Activated CD4-positive, alpha-beta memory T cell treated with anti-CD3 and anti-CD28 coated beads, Interleukin-2, amount 10 ng/mL, durations not matched to agents 7 days and 5 days (primary cell): ENCODE measurements at regions not wholly inside any gene's neighbourhood (a gene's known extent, or its start where the extent isn't known, plus 50 kb on each side); places are given as distances from the start of the nearest gene placed in this dataset.
"Not testable (repeated sequence)": the region's sequence is repeated elsewhere in the genome, so short reads cannot be mapped to it uniquely, and the experiment has no call there.

ENCODE experiments used
- CTCF ChIA-PET: fragments of 350-600 bp; sonication (Branson Sonifier 250); formaldehyde crosslinking; loops from one replicate; lab custom pipeline; 2021; ENCODE audit warnings: antibody characterized with exemption, inconsistent platforms; lab: Charles Lee
- POLR2A ChIA-PET: fragments of 350-600 bp; sonication (Branson Sonifier 250); formaldehyde crosslinking; loops from one replicate; lab custom pipeline; 2021; ENCODE audit warnings: antibody characterized with exemption; lab: Charles Lee
- DNase-seq: peaks from one replicate; pipeline ENCODE4 v3.0.0-alpha.2; 2020
- H3K27ac Mint-ChIP-seq: one replicate; pipeline ENCODE4 v1.8.0; 2021; ENCODE audit warnings: mild to moderate bottlenecking, mixed read lengths
- H3K27me3 Mint-ChIP-seq: one replicate; pipeline ENCODE4 v1.8.0; 2021; ENCODE audit warnings: mixed read lengths
- H3K36me3 Mint-ChIP-seq: one replicate; pipeline ENCODE4 v1.8.0; 2021; ENCODE audit warnings: low read depth, mixed read lengths
- H3K4me1 Mint-ChIP-seq: one replicate; pipeline ENCODE4 v1.8.0; 2021; ENCODE audit warnings: mixed read lengths
- H3K4me3 Mint-ChIP-seq: one replicate; pipeline ENCODE4 v1.8.0; 2021; ENCODE audit warnings: mild to moderate bottlenecking, mixed read lengths
- H3K9me3 Mint-ChIP-seq: one replicate; pipeline ENCODE4 v1.8.0; 2021; ENCODE audit warnings: mixed read lengths

DNA sequence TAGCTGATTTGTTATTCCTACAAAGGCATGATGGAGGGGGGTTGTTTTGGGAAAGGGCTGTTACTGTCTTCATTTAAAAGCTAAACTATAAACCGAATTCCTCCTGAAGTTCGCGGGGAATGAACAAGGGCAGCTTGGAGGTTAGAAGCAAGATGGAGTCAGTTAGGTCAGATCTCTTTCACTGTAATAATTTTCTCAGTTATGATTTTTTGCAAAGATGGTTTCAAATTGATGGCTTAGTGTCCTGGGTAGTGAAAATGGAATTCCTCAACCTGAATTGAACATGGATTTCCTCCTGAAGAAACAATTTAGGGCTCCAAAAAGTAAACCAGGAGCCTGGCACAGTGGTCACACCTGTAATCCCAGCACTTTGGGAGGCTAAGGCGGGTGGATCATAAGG lies 96.6 kb upstream of the SNRPN start:
- peaks cover 10% of the 10 kb centered on the region for H3K9me3 Mint-ChIP-seq
- H3K27me3 Mint-ChIP-seq, H3K36me3 Mint-ChIP-seq, H3K4me1 Mint-ChIP-seq, H3K4me3 Mint-ChIP-seq, H3K27ac Mint-ChIP-seq, DNase-seq, CTCF ChIA-PET, POLR2A ChIA-PET: not testable (repeated sequence)

DNA sequence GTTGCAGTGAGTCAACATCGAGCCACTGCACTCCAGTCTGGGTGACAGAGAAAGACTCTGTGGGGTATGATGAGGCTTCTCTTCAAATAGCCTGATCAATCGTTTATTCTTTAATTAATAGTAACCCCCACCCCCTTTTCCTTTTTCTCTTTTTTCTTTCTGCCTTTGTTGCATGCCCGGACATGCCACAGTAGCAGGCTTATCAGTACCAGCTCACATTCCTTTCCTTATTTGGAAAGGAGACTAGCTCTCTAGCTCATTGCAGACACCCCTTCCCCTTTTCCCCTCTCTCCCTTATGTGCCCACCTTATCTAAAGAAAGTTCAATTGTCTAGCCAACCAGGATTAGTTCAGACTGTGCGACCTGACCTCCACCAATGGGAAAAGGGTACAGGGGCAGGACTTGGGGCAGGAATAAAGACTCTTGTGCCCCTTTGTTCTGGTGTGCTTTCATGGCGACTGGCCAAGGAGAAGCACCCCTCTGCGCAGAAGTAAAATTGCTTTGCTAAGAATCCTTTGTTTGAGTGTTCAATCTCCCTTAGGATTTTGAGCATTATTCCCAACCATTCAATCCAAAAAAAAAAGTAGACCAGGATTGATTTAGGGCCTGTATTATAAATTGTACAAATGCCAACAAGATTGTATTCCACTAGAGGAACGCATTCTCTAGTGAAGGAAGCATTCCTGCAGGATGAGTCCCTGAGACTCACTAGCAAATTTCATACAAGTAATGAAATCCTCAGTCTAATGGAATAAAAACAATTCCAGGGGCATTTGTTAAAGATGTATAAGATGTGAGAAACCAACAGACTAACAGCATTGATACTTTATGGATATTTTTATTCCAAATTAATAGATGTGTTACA lies 95.8 kb upstream of the SNRPN start:
- POLR2A ChIA-PET: no interaction called here
- no peaks in the 10 kb centered on the region for H3K36me3 Mint-ChIP-seq
- no peaks in the 10 kb centered on the region for H3K4me1 Mint-ChIP-seq
- no peak overlapping the region for H3K4me3 Mint-ChIP-seq
- no peak overlapping the region for H3K27ac Mint-ChIP-seq
- peaks cover 13% of the 10 kb centered on the region for H3K9me3 Mint-ChIP-seq
- no peaks in the 10 kb centered on the region for H3K27me3 Mint-ChIP-seq
- DNase-seq: no peak
- CTCF ChIA-PET: no interaction called here

DNA sequence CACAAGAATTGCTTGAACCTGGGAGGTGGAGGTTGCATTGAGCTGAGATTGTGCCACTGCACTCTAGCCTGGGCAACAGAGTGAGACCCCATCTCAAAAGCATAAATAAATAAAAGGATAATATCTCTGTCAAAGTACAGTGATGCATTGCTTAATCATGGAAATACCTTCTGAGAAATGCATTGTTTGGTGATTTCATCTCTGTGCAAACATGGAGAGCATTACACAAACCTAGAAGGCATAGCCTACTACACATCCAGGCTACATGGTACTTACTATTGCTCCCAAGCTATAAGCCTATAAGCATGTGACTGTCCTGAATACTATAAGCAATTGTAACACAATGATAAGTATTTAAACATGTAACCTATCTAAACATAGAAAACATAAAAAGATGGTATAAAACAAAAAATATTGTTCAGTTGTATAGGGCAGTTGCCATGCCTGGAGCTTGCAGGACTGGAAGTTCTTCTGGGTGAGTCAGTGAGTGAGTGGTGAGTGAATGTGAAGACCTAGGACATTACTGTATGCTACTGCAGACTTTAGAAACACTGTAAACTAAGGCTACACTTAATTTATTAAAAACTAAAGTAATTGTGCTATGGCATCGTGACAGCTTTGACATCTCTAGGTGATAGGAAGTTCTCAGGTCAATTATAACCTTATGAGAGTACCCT lies 93.6 kb upstream of the SNRPN start:
- Mint-ChIP-seq H3K36me3 (no peaks in the 10 kb centered on the region), H3K9me3 (peaks cover 13% of the 10 kb centered on the region), H3K4me1 (no peaks in the 10 kb centered on the region), H3K4me3 (no peak overlapping the region), H3K27ac (no peak overlapping the region), H3K27me3 (no peaks in the 10 kb centered on the region)
- CTCF ChIA-PET: no interaction called here
- DNase-seq: no peak
- POLR2A ChIA-PET: no interaction called here

DNA sequence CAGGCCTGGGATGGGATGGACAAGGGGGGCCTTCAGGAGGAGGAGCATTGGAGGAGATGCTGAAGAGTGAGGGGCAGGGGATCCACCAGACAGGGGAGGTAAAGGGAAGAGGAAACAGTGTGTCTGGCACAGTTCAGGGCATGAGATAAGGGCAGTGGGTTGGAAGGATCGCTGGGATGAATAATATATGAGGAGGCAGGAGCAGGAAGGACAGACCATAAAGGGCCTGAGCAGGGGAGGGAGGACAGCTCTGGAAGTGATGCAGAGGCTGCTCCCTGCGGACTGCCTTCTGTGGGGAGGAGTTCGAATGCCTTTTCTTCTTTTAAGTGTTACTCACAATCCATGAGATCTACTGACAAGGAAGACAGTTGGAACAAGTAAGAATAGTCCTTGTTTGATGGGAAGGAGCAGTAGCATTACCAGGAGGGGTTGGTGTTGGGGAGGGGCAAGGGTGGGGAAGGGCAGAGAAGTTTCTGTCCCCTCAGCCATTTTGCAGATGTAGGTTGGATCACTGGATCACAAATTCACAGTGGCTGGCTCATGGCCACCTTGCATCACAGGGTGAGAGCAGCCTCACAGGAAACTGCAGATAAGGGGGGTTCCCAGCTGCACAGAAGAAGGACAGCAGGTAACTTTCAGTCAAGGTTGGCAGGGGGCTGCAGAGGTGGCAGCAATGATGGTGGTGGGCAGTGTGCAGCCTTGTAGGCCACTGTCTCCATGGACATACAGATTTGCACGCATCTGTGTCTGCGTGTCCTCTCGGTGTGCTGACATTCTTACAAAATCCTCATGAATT lies 91.9 kb upstream of the SNRPN start:
- ChIA-PET POLR2A (no interaction called here), CTCF (no interaction called here)
- no peaks in the 10 kb centered on the region for H3K4me1 Mint-ChIP-seq
- H3K27ac Mint-ChIP-seq: no peak overlapping the region
- no peak for DNase-seq
- H3K4me3 Mint-ChIP-seq: no peak overlapping the region
- no peaks in the 10 kb centered on the region for H3K27me3 Mint-ChIP-seq
- peaks cover 13% of the 10 kb centered on the region for H3K9me3 Mint-ChIP-seq
- H3K36me3 Mint-ChIP-seq: no peaks in the 10 kb centered on the region

DNA sequence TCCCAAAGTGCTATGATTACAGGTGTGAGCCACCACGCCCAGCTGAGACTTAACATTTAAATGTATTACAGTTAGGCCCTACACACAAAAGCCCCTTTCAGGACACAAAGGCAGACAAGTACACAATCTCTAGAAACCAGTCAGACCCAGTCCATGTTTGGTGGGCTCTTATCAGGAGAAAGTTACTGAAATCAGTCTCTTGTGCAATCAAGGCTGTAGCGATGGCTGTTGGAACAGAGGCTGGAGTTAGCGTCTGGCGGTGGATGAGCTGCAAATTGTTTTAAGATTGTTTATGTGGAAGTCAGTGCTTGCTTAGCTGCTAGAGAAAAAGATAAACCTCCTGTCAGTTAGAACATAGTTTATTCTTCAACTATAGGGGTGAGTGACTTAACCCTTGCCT lies 89.5 kb upstream of the SNRPN start:
- POLR2A ChIA-PET: no interaction called here
- H3K27ac Mint-ChIP-seq: no peak overlapping the region
- no peaks in the 10 kb centered on the region for H3K27me3 Mint-ChIP-seq
- CTCF ChIA-PET: no interaction called here
- no peaks in the 10 kb centered on the region for H3K36me3 Mint-ChIP-seq
- H3K4me1 Mint-ChIP-seq: no peaks in the 10 kb centered on the region
- no peak for DNase-seq
- H3K4me3 Mint-ChIP-seq: no peak overlapping the region
- H3K9me3 Mint-ChIP-seq: peaks cover 11% of the 10 kb centered on the region

DNA sequence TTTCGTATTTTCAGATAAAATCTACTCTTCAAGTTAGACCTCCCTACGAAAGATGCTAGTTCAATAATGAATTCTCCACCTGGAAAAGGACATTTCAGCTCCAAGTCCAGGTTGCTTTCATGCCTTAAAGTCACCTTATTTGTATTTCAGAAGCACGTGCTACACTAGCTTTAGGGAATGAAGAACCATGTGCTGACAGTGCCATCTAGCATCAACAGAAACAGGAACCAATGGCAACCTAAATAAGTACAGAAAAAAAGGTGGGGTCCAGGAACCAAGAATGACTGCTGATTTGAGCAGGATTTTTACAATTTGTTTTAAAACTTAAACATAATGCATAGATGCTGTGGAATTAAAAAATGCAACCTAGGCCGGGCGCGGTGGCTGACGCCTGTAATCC lies 77.6 kb upstream of the SNRPN start:
- DNase-seq: no peak
- POLR2A ChIA-PET: no interaction called here
- Mint-ChIP-seq H3K9me3 (peaks cover 34% of the 10 kb centered on the region), H3K27ac (no peak overlapping the region), H3K27me3 (no peaks in the 10 kb centered on the region), H3K4me3 (no peak overlapping the region), H3K4me1 (no peaks in the 10 kb centered on the region), H3K36me3 (no peaks in the 10 kb centered on the region)
- CTCF ChIA-PET: no interaction called here

DNA sequence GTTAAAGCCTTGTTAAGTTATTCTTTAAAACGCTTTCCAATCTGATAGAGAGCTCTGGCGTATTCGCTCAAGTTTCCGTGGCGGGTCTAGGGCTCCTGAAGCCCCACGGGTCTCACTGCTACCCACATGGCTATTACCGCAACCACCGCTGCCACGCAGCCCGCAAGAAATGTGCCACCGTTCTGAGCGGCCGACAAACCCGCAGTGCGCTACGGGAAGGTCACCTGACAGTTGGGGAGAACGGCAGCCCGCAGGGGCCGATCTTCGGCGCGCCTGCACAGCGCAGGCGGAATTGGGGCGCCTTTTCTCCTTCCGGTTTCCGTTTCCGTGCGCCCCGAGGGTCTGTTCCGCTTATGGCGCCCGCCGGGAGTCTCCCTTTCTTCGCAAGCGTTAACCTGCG lies 76.6 kb upstream of the SNRPN start:
- Mint-ChIP-seq H3K27ac (no peak overlapping the region), H3K4me3 (no peak overlapping the region)
- POLR2A ChIA-PET: no interaction called here

DNA sequence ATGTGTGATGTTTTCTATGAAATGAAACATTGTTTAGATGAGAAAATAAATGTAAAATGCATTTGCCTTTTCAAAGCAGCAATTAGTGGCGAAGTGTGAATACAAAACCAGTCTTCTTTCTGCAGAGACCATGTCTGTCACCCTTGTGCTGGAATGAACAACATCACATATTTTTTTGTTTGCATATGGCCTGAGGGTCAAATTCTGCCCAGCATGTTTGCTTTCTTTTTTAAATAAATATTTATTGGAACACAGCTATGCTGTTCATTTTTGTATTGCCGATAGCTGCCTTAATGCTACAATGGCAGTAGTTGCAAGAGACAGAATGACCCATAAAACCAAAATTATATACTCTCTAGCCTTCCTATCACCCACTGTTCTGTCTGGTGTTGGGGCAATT lies 75.3 kb upstream of the SNRPN start:
- Mint-ChIP-seq H3K36me3 (no peaks in the 10 kb centered on the region), H3K27ac (no peak overlapping the region), H3K4me1 (no peaks in the 10 kb centered on the region), H3K9me3 (peaks cover 27% of the 10 kb centered on the region), H3K27me3 (no peaks in the 10 kb centered on the region), H3K4me3 (no peak overlapping the region)
- CTCF ChIA-PET: interaction anchor here (0.6 kb wide), 1 partner anchor 56 kb away, joined by 3 read pairs; no protein-coding TSS in a partner anchor
- DNase-seq: no peak
- POLR2A ChIA-PET: no interaction called here

More for the DNA sequence above, 76.6 kb upstream of the SNRPN start:
- no peak for DNase-seq
- Mint-ChIP-seq H3K36me3 (no peaks in the 10 kb centered on the region), H3K4me1 (no peaks in the 10 kb centered on the region), H3K9me3 (peaks cover 30% of the 10 kb centered on the region), H3K27me3 (no peaks in the 10 kb centered on the region)
- CTCF ChIA-PET: no interaction called here

DNA sequence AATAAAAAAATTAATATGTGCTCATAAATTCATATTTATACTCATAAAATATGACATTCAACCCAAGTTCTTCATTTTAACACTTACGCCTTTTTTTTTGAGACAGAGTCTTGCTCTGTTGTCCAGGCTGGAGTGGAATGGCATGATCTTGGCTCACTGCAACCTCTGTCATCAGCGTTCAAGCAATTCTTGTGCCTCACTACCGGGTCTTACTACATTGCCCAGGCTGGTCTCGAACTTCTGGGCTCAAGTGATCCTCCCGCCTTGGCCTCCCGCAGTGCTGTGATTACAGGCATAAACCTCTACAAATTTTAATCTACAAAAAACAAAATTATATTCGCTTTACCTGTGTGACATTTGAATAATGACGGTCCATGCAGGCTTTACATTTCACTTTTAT lies 74.1 kb upstream of the SNRPN start:
- no peaks in the 10 kb centered on the region for H3K36me3 Mint-ChIP-seq
- H3K9me3 Mint-ChIP-seq: peaks cover 29% of the 10 kb centered on the region
- no peak for DNase-seq
- ChIA-PET POLR2A (no interaction called here), CTCF (no interaction called here)
- H3K27me3 Mint-ChIP-seq: no peaks in the 10 kb centered on the region
- no peak overlapping the region for H3K27ac Mint-ChIP-seq
- H3K4me3 Mint-ChIP-seq: no peak overlapping the region
- H3K4me1 Mint-ChIP-seq: no peaks in the 10 kb centered on the region

DNA sequence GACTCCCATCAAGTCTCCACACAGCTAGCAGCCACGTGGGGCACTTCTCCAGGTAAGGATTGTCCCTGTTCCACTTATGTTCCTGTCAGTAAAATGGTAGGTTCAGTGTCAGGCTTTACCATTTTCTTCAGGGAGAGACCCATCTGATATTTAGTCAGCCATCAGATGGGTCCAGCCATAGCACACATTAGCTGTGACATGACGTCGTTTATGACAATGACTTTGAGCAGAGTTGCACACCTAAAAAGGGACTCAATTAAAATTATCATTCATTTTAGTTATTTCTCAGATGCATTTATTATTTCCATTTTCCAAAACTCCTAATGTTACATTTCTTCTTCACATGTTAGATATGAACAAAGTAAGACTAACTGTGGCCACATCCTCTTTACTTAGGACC lies 68.2 kb upstream of the SNRPN start:
- Mint-ChIP-seq H3K9me3 (peaks cover 21% of the 10 kb centered on the region), H3K4me1 (no peaks in the 10 kb centered on the region), H3K27me3 (no peaks in the 10 kb centered on the region), H3K36me3 (no peaks in the 10 kb centered on the region), H3K27ac (no peak overlapping the region), H3K4me3 (no peak overlapping the region)
- ChIA-PET CTCF (no interaction called here), POLR2A (no interaction called here)
- DNase-seq: no peak

DNA sequence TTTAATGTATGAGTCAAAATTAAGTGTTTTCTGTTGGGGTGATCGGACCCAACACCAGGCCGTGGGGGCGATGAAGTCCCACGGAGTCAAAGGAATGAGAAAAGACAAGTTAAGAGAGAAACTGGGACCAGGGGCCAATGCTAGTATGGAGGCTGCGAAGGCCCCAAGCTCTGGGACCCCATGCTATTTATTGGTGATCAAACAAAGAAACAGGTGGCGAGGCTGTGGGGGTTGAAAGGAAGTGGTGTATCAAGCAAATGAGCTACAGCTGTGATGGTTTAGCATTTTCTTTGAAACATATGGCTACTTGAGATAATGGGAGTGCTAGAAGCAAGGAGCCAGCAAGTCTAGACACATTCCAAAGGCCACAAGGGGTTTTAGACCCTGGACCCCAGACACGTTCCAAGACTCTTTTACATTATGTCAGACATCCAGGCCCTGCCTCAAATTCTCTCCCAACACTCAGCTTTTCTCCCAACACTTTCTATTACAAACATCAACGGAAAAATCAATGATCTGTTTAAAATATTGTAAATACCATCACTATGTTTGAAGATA lies 56.0 kb upstream of the SNRPN start:
- peaks cover 24% of the 10 kb centered on the region for H3K9me3 Mint-ChIP-seq
- no peak for DNase-seq
- no peaks in the 10 kb centered on the region for H3K4me1 Mint-ChIP-seq
- H3K27me3 Mint-ChIP-seq: no peaks in the 10 kb centered on the region
- ChIA-PET POLR2A (no interaction called here), CTCF (no interaction called here)
- H3K4me3 Mint-ChIP-seq: no peak overlapping the region
- H3K27ac Mint-ChIP-seq: no peak overlapping the region
- no peaks in the 10 kb centered on the region for H3K36me3 Mint-ChIP-seq

DNA sequence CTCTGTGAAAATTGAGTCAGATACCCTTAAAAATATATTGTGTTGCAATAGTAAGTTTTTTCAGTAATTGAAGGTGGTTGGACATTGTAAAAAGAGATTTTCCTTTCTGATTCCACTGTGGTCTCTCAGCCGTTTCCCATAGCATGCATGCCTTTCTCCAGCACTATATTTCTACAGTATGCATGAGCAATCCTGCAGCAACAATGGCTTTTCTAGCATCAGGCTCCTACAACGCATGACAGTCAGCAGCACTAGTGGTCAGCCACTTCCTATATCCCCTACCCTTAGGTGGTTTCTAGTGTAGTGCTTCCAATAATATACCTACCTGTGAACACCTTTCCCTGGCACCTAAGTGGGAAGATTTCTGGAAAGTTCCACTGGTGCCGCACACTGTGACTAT lies 55.4 kb upstream of the SNRPN start:
- no peaks in the 10 kb centered on the region for H3K4me1 Mint-ChIP-seq
- H3K27ac Mint-ChIP-seq: no peak overlapping the region

DNA sequence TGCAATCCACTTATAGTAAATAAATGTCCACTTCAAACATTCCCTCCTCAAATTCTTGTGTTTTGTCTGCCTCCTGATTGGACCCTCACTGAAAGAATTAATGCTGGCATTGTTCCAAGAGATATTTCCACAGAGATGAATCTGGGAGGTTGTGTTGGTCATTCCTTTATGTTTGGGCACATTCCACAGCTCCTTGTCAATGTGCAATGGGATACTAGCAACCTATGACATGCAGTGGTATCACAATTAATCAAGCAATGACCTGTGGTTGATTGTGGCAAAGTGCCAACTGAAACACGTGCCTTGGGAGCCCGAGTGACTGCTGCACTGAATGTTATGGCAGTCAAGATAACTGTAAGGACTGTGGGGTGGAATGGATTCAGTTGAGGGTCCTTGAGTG lies 55.0 kb upstream of the SNRPN start:
- H3K9me3 Mint-ChIP-seq: peaks cover 24% of the 10 kb centered on the region
- CTCF ChIA-PET: no interaction called here
- DNase-seq: no peak

More for the DNA sequence above, 55.4 kb upstream of the SNRPN start:
- Mint-ChIP-seq H3K4me3 (no peak overlapping the region), H3K27me3 (no peaks in the 10 kb centered on the region), H3K36me3 (no peaks in the 10 kb centered on the region), H3K9me3 (peaks cover 24% of the 10 kb centered on the region)
- POLR2A ChIA-PET: no interaction called here
- no peak for DNase-seq
- CTCF ChIA-PET: no interaction called here

More for the DNA sequence above, 55.0 kb upstream of the SNRPN start:
- POLR2A ChIA-PET: no interaction called here
- Mint-ChIP-seq H3K27me3 (no peaks in the 10 kb centered on the region), H3K27ac (no peak overlapping the region), H3K4me1 (no peaks in the 10 kb centered on the region), H3K36me3 (no peaks in the 10 kb centered on the region), H3K4me3 (no peak overlapping the region)
